ENCODE measurements at regions not wholly inside any gene's neighbourhood (a gene's known extent, or its start where the extent isn't known, plus 50 kb on each side); places are given as distances from the start of the nearest gene placed in this dataset.
A peak's percentile ranks its signal among the peaks of the same experiment; 100 is the strongest.

GRCh38 chr7:84629640-84630318 lies 435.2 kb upstream of the SEMA3A start:
- DNase-seq (ENCODE audit: low read depth): no peak

- DNase-seq (ENCODE audit: low read depth): no peak
These were observed 434.6 kb upstream of the SEMA3A start for GRCh38 chr7:84629216-84629615.

DNA sequence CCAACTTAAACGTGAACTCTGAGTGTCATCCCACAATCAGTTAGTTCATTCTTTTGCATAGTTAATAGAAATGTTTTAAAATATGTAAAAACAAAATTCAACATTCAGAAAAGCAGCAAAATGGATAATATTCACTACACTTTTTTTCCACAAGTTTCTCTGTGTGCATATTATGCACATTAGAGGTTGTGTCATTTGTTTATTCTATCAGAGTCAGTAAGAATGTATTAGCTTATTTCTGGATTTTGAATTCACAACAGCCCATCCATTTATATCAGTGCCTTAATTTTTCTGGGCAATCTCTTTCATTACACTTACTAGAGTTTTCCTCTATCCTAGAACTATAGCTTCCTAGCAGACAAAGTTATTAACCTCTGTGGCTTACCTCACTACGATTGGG lies 432.7 kb upstream of the SEMA3A start:
- DNase-seq (ENCODE audit: low read depth): no peak

DNA sequence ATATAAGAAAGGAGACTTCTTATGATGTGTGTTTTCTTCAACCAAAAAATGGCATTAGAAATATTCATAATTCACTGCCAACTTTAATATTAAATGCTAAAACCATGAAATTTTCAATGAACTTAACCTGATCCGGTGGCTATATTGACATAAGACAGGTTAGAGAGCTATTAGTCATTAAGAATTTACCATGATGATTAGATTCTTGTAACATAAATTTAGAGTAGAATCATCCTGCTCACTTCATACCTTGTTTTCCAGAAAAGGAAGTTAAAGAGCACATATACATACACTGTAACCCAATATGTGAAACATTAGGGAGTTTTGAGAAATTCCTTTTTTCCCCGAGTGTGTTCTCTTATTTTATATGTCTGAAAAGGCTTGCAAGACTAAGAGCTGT lies 430.3 kb upstream of the SEMA3A start:
- no peak for DNase-seq (ENCODE audit: low read depth)

DNA sequence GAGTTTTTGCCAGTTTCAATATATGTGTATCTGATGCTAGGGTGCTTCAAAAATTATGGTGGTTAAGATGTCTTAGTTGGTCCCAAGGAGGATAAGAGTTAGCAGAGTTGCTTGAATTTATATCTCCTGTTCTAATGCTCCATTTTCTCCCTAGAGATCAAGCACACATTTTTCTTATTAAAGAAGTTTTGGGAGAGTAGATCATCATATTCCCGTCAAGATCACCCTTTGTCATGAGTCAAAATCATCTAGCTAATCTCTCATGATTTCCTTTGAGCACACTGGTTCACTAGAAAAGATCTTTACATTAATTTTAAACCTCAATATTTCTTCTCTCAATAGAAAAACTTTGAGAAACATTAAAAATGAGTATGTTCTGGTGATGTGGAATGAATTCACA lies 429.9 kb upstream of the SEMA3A start:
- DNase-seq (ENCODE audit: low read depth): no peak

GRCh38 chr7:84617265-84618030 lies 422.9 kb upstream of the SEMA3A start:
- no peak for DNase-seq (ENCODE audit: low read depth)

- peak; percentile 14 for DNase-seq (ENCODE audit: low read depth)
These were observed 420.4 kb upstream of the SEMA3A start for GRCh38 chr7:84614821-84615501.

DNA sequence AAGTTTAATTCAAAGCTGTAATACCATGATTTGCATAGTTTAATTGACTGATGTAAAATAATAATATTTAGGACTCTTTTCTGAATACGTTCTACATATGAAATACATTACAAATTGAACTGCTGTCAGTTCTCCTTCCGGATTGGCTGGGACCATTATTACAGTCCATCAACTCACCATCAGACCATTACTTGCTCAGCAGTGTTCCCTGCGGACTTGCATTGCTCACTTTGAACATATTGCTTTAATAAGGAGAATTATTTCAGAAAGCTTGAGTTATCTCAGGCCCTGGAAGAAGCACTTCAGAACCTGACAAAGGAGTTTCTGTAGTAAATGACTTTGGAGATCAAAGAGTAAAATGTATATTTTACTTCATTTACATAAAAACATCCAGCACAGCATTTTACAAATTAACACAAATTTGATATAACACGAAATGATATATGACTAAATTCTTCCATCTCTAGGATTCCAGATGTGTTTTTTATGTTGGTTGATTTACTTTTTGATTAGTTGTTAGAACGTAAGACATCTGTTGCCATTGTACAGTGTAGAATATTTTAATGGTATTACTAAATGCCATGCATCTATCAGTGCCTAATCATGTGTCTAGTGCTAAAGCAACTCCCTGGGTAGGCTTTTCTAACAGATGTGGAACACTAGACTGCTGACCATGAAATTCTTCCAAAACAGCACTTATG lies 418.5 kb upstream of the SEMA3A start:
- DNase-seq (ENCODE audit: low read depth): no peak

DNA sequence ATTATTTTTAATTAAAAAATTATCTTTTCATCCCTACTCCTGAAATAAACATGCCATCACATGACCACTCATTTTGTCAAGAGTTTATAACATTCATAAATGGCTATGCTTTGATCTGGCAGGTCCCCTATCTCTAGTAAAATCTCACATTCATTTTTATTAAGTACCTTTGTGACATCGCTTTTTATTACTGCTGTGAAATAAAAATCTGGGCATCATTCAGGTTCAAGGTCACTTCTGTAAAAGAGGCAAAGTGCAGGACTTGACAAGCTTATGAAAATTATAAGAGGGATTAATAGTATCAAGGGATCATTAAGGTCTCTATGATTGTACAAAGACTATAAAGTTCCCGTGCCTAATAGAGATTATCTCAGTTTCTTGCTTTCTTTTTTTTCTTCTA lies 416.8 kb upstream of the SEMA3A start:
- no peak for DNase-seq (ENCODE audit: low read depth)

GRCh38 chr7:84610390-84610789 lies 415.8 kb upstream of the SEMA3A start:
- no peak for DNase-seq (ENCODE audit: low read depth)

DNA sequence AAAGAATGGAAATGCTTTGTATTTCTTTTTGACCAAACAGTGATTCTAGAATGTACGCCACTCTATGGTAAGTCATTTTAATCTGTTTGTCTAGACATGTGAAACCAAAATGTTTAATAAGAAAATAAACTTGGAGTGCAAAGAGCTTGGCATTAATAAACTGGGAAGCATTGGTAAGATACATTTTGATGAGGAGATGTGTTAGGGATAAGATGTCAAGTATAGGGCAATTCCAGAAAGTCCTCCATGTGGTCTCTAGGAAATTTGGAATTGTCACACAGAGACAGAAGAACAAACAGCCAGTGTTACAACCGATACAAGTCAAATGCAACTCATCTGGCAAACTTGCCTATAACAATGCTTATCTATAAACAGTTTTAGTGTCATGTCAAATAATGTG lies 410.7 kb upstream of the SEMA3A start:
- no peak for DNase-seq (ENCODE audit: low read depth)

GRCh38 chr7:84603545-84603944 lies 409.0 kb upstream of the SEMA3A start:
- DNase-seq (ENCODE audit: low read depth): no peak

DNA sequence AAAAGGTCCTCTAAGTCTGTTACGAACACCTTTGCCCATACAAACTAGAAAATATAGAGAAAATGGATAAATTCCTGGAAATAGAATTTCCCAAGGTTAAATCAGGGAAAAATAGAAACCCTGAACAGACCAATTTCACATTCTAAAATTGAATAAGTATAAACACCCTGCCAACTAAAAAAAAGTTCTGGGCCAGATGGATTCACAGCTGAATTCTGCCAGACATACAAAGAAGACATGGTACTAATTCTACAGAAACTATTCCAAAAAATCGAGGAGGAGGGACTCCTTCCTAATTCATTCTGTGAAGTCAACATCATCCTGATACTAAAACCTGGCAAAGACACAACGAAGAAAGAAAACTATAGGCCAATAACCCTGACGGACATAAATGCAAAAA lies 400.4 kb upstream of the SEMA3A start:
- DNase-seq (ENCODE audit: low read depth): no peak

DNA sequence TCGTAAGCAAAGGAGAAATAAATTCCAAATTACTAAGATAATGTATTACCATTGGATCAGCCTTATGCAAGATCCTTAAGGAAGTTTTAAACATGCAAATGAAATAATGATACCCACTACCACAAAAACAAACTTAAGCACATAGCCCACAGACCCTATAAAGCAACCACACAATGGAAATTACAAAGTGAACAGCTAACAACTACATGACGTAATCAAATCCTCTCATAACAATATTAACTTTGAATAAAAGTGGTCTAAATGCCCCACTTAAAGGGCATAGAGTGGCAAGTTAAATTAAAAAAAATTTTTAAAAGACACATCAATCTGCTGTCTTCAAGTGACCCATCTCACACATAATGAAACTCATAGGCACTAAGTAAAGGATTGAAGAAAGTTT lies 397.3 kb upstream of the SEMA3A start:
- DNase-seq (ENCODE audit: low read depth): no peak

- DNase-seq (ENCODE audit: low read depth): no peak
These were observed 394.4 kb upstream of the SEMA3A start for GRCh38 chr7:84589012-84589411.

DNA sequence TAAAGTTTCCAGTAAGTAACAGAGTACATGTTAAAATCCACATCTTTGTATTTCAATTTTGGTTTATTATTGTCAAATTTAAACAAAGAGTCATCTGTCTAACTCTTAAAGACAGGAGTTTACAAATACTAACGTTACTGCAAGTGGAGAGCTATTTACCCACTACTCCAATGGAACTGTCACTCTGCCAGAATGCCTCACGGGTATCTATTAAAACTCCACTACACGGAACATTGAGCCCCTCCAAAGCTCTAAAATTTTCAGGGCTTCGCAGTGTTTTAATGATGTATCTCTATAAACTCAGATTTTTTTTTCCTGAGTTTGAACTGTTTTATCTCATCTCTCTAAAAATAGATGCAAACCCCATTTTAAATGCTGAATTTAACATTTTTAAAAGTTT lies 388.7 kb upstream of the SEMA3A start:
- no peak for DNase-seq (ENCODE audit: low read depth)

GRCh38 chr7:84582747-84583146 lies 388.2 kb upstream of the SEMA3A start:
- DNase-seq (ENCODE audit: low read depth): no peak

GRCh38 chr7:84578825-84579224 lies 384.2 kb upstream of the SEMA3A start:
- DNase-seq (ENCODE audit: low read depth): no peak

GRCh38 chr7:84568781-84569180 lies 374.2 kb upstream of the SEMA3A start:
- DNase-seq (ENCODE audit: low read depth): no peak

- DNase-seq (ENCODE audit: low read depth): no peak
These were observed 370.9 kb upstream of the SEMA3A start for GRCh38 chr7:84565345-84566074.

DNA sequence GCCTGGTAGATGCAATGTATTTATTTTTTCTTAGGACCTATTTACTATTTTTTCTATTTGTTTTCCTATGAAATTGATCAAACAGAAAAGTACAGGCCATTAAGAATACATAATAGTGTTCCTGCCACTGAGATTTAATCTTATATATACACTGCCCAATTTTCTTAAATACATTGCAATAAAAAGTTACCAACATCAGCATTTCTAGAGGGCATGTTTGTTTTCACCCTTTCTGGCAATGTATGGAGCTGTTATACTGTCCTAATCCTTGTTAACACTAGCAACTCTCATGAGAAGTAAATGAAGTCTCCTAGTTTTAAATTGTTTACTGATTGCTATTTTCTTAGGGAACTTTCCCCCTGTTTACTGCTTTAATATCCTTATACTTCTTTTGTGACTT lies 359.1 kb upstream of the SEMA3A start:
- no peak for DNase-seq (ENCODE audit: low read depth)
